GM12892 (cell line): ENCODE measurements at regions not wholly inside any gene's neighbourhood (a gene's known extent, or its start where the extent isn't known, plus 50 kb on each side); places are given as distances from the start of the nearest gene placed in this dataset.

Source experiments
- POLR2A ChIP-seq: IDR thresholded peaks from 2 replicates; pipeline ENCODE4 v1.6.1; 2011; ENCODE audit warnings: low read depth, low read length, control low read depth
- POLR2AphosphoS5 ChIP-seq: IDR thresholded peaks from 2 replicates; pipeline ENCODE4 v1.6.1; 2011; ENCODE audit warnings: low read depth, low read length, control low read depth
- TAF1 ChIP-seq: IDR thresholded peaks from 2 replicates; pipeline ENCODE4 v1.6.1; 2011; ENCODE audit warnings: low read depth, mild to moderate bottlenecking, control low read depth, low read length, borderline replicate concordance

GRCh38 chr3:118186051-118186450 is 848.6 kb downstream of the IGSF11 start:
- TF ChIP-seq POLR2A (no peak), POLR2AphosphoS5 (no peak), TAF1 (no peak)
